ENCODE measurements at regions not wholly inside any gene's neighbourhood (a gene's known extent, or its start where the extent isn't known, plus 50 kb on each side); places are given as distances from the start of the nearest gene placed in this dataset.

GRCh38 chr2:210861038-210861665 lies 304.8 kb downstream of the CPS1 start:
- Histone ChIP-seq H3K9me3 (ENCODE audit: control insufficient read depth in 1 of 2, insufficient read depth in 1 of 2, low read depth in 1 of 2, low read length in 2 of 2) (no peaks in the 10 kb centered on the region), H3K27me3 (ENCODE audit: insufficient read depth, low read length) (no peaks in the 10 kb centered on the region), H3K36me3 (ENCODE audit: control insufficient read depth in 1 of 2, insufficient read depth in 2 of 2, low read length in 2 of 2) (no peaks in the 10 kb centered on the region), H3K9ac (ENCODE audit: low read length) (no peak overlapping the region), H2AFZ (ENCODE audit: low read depth, low read length, poor library complexity, severe bottlenecking) (no peak overlapping the region), H4K20me1 (ENCODE audit: insufficient read depth) (no peaks in the 10 kb centered on the region; the same call in 1 of the 2 replicates), H3K4me1 (ENCODE audit: control insufficient read depth in 1 of 2, insufficient read depth in 2 of 2, low read length in 2 of 2) (no peaks in the 10 kb centered on the region), H3K79me2 (ENCODE audit: insufficient read depth, low read length) (no peaks in the 10 kb centered on the region), H3K4me3 (replicated peaks in 1 of 2; ENCODE audit: low read depth in 1 of 2, low read length in 2 of 2) (no peak overlapping the region), H3K9me2 (ENCODE audit: insufficient read depth) (no peaks in the 10 kb centered on the region), H3K4me2 (ENCODE audit: low read length) (no peak overlapping the region), H3K27ac (ENCODE audit: low read depth, low read length) (no peak overlapping the region)
- intact Hi-C loops (cut with micrococcal nuclease), result no loop called here
- no peak for DNase-seq (ENCODE audit: low read depth, low spot score)
- TF ChIP-seq ELF1 (IDR thresholded peaks at IDR 0.05; ENCODE audit: borderline replicate concordance, low read depth), result no peak
- no peak for TF ChIP-seq EGR1 (IDR thresholded peaks at IDR 0.05; ENCODE audit: low read depth)
- TF ChIP-seq EZH2phosphoT487 (IDR thresholded peaks at IDR 0.05; ENCODE audit: borderline replicate concordance), result no peak
- no peak for TF ChIP-seq POLR2AphosphoS5 (IDR thresholded peaks at IDR 0.05; ENCODE audit: low read depth, low read length)
- no peak for TF ChIP-seq SRF (IDR thresholded peaks at IDR 0.05; ENCODE audit: low read depth)
- ChIA-PET POLR2A (no interaction called here), CTCF (no interaction called here), RAD21 (ENCODE audit: low non-redundant PET in 1 of 2, low total read pairs in 2 of 2, uncharacterized antibody in 2 of 2, unreplicated experiment in 2 of 2) (no interaction called here)
- no peak for ATAC-seq
- no TSS peak for BruUV-seq (replicated peaks)

GRCh38 chr2:210862283-210863065 lies 306.1 kb downstream of the CPS1 start:
- intact Hi-C loops (cut with micrococcal nuclease), result no loop called here
- no peaks in the 10 kb centered on the region for H3K9me3 ChIP-seq (ENCODE audit: control insufficient read depth in 1 of 2, insufficient read depth in 1 of 2, low read depth in 1 of 2, low read length in 2 of 2)
- ChIA-PET RAD21 (ENCODE audit: low non-redundant PET in 1 of 2, low total read pairs in 2 of 2, uncharacterized antibody in 2 of 2, unreplicated experiment in 2 of 2) (no interaction called here), POLR2A (no interaction called here), CTCF (no interaction called here)
- no peak overlapping the region for H3K4me3 ChIP-seq (replicated peaks in 1 of 2; ENCODE audit: low read depth in 1 of 2, low read length in 2 of 2)
- H3K27ac ChIP-seq (ENCODE audit: low read depth, low read length), result no peak overlapping the region
- H3K4me2 ChIP-seq (ENCODE audit: low read length), result no peak overlapping the region
- no peaks in the 10 kb centered on the region for H3K27me3 ChIP-seq (ENCODE audit: insufficient read depth, low read length)
- no peak overlapping the region for H2AFZ ChIP-seq (ENCODE audit: low read depth, low read length, poor library complexity, severe bottlenecking)
- no peaks in the 10 kb centered on the region for H4K20me1 ChIP-seq (ENCODE audit: insufficient read depth)
- H3K9ac ChIP-seq (ENCODE audit: low read length), result no peak overlapping the region
- no peaks in the 10 kb centered on the region for H3K9me2 ChIP-seq (ENCODE audit: insufficient read depth)
- H3K79me2 ChIP-seq (ENCODE audit: insufficient read depth, low read length), result no peaks in the 10 kb centered on the region
- ATAC-seq, result no peak
- DNase-seq (ENCODE audit: low read depth, low spot score), result no peak
- no peaks in the 10 kb centered on the region for H3K36me3 ChIP-seq (ENCODE audit: control insufficient read depth in 1 of 2, insufficient read depth in 2 of 2, low read length in 2 of 2)
- no peaks in the 10 kb centered on the region for H3K4me1 ChIP-seq (ENCODE audit: control insufficient read depth in 1 of 2, insufficient read depth in 2 of 2, low read length in 2 of 2)
- TF ChIP-seq CTCF (IDR thresholded peaks at IDR 0.05 in 2 of 3, conservative IDR thresholded peaks at IDR 0.05 in 1 of 3; ENCODE audit: borderline replicate concordance in 1 of 3, insufficient read depth in 1 of 3, low read depth in 2 of 3, low read length in 2 of 3), result no peak
- no peak for TF ChIP-seq EGR1 (IDR thresholded peaks at IDR 0.05; ENCODE audit: low read depth)
- no peak for TF ChIP-seq RAD21 (IDR thresholded peaks at IDR 0.05; ENCODE audit: low read depth)
- no peak for TF ChIP-seq SIN3A (IDR thresholded peaks at IDR 0.05; ENCODE audit: low read depth)
- no peak for TF ChIP-seq JUND (IDR thresholded peaks at IDR 0.05)
- TF ChIP-seq SRF (IDR thresholded peaks at IDR 0.05; ENCODE audit: low read depth), result no peak
- TF ChIP-seq YY1 (IDR thresholded peaks at IDR 0.05; ENCODE audit: extremely low read depth, insufficient replicate concordance, low read depth, low read length), result no peak
- no peak for TF ChIP-seq ZFX (IDR thresholded peaks at IDR 0.05)
- TF ChIP-seq CBX3 (IDR thresholded peaks at IDR 0.05; ENCODE audit: low read depth), result no peak
- TF ChIP-seq MAX (IDR thresholded peaks at IDR 0.05), result no peak
- no peak for TF ChIP-seq ELF1 (IDR thresholded peaks at IDR 0.05; ENCODE audit: borderline replicate concordance, low read depth)
- TF ChIP-seq POLR2AphosphoS5 (IDR thresholded peaks at IDR 0.05; ENCODE audit: low read depth, low read length), result no peak
- no peak for TF ChIP-seq TCF7L2 (IDR thresholded peaks at IDR 0.05; ENCODE audit: borderline replicate concordance, extremely low read depth, insufficient read depth, insufficient read length)
- TF ChIP-seq FOSL1 (IDR thresholded peaks at IDR 0.05; ENCODE audit: low read depth), result no peak
- no peak for TF ChIP-seq ATF3 (IDR thresholded peaks at IDR 0.05)
- TF ChIP-seq EZH2phosphoT487 (IDR thresholded peaks at IDR 0.05; ENCODE audit: borderline replicate concordance), result no peak
- BruUV-seq (replicated peaks), result no TSS peak

All from HCT116 (cell line).